H1 (cell line): ENCODE measurements at regions not wholly inside any gene's neighbourhood (a gene's known extent, or its start where the extent isn't known, plus 50 kb on each side); places are given as distances from the start of the nearest gene placed in this dataset.

Source experiments
- EZH2 ChIP-seq: fragments of 200-600 bp; sonication (generic); IDR thresholded peaks from 2 replicates; pipeline ENCODE4 v1.7.1; 2012; ENCODE audit warnings: low read depth, mild to moderate bottlenecking, moderate library complexity, low read length, inconsistent platforms; ENCODE audit not compliant: severe bottlenecking

- TF ChIP-seq EZH2: no peak
These were observed 306.6 kb upstream of the ZMIZ1 start (continued) for GRCh38 chr10:78762086-78762630.
